ENCODE measurements at regions not wholly inside any gene's neighbourhood (a gene's known extent, or its start where the extent isn't known, plus 50 kb on each side); places are given as distances from the start of the nearest gene placed in this dataset.

- H3F3A ChIP-seq (ENCODE audit: insufficient read depth), result no peaks in the 10 kb centered on the region
- TF ChIP-seq EZH2phosphoT487 (IDR thresholded peaks at IDR 0.05; ENCODE audit: insufficient read depth, low read depth), result no peak
- no peak for TF ChIP-seq EZH2 (IDR thresholded peaks at IDR 0.05; ENCODE audit: insufficient read depth, poor library complexity, severe bottlenecking)
- in situ Hi-C loops (cut with MboI), result no loop called here
- no peaks in the 10 kb centered on the region for H3K9me2 ChIP-seq (ENCODE audit: insufficient read depth)
- no peaks in the 10 kb centered on the region for H3K79me2 ChIP-seq (ENCODE audit: insufficient read depth)
- no peaks in the 10 kb centered on the region for H3K4me1 ChIP-seq (ENCODE audit: insufficient read depth)
- no peak overlapping the region for H3K4me2 ChIP-seq (ENCODE audit: unreplicated experiment)
- H3K9me3 ChIP-seq (ENCODE audit: low read depth), result no peaks in the 10 kb centered on the region
- no peak for DNase-seq
- no peak overlapping the region for H3K27ac ChIP-seq
- no peak overlapping the region for H2AFZ ChIP-seq
- no peaks in the 10 kb centered on the region for H3K27me3 ChIP-seq (replicated peaks; ENCODE audit: insufficient read depth)
- H3K36me3 ChIP-seq (ENCODE audit: low read depth), result no peaks in the 10 kb centered on the region
- no peak overlapping the region for H3K9ac ChIP-seq
- H3K4me3 ChIP-seq, result no peak overlapping the region
- 12 to 18% methylated on average over 2 of the region's 2 CpGs for WGBS, 2 experiments (ENCODE audit: low coverage in 1 of 2, low lambda C conversion rate in 2 of 2, missing lambda C conversion rate in 2 of 2)
- no peaks in the 10 kb centered on the region for H4K20me1 ChIP-seq (ENCODE audit: insufficient read depth)
Measured at GRCh38 chr16:35319536-35320192, 1860.3 kb downstream of the TP53TG3F start.

- no peaks in the 10 kb centered on the region for H3F3A ChIP-seq (ENCODE audit: insufficient read depth)
- no peaks in the 10 kb centered on the region for H3K79me2 ChIP-seq (ENCODE audit: insufficient read depth)
- 30 to 35% methylated on average over 3 of the region's 3 CpGs for whole genome bisulfite sequencing, 2 experiments (ENCODE audit: low coverage in 1 of 2, low lambda C conversion rate in 2 of 2, missing lambda C conversion rate in 2 of 2)
- DNase-seq, result no peak
- no peaks in the 10 kb centered on the region for H3K9me3 ChIP-seq (ENCODE audit: low read depth)
- H3K4me1 ChIP-seq (ENCODE audit: insufficient read depth), result no peaks in the 10 kb centered on the region
- H4K20me1 ChIP-seq (ENCODE audit: insufficient read depth), result no peaks in the 10 kb centered on the region
- H2AFZ ChIP-seq, result no peak overlapping the region
- H3K4me2 ChIP-seq (ENCODE audit: unreplicated experiment), result no peak overlapping the region
- no peaks in the 10 kb centered on the region for H3K36me3 ChIP-seq (ENCODE audit: low read depth)
- H3K4me3 ChIP-seq, result no peak overlapping the region
- H3K27me3 ChIP-seq (replicated peaks; ENCODE audit: insufficient read depth), result no peaks in the 10 kb centered on the region
- no peak for TF ChIP-seq EZH2 (IDR thresholded peaks at IDR 0.05; ENCODE audit: insufficient read depth, poor library complexity, severe bottlenecking)
- TF ChIP-seq EZH2phosphoT487 (IDR thresholded peaks at IDR 0.05; ENCODE audit: insufficient read depth, low read depth), result no peak
- in situ Hi-C loops (cut with MboI), result no loop called here
- H3K27ac ChIP-seq, result no peak overlapping the region
- no peaks in the 10 kb centered on the region for H3K9me2 ChIP-seq (ENCODE audit: insufficient read depth)
- no peak overlapping the region for H3K9ac ChIP-seq
Measured at GRCh38 chr16:35325936-35326335, 1866.5 kb downstream of the TP53TG3F start.

GRCh38 chr16:35339337-35339736 is 1879.9 kb downstream of the TP53TG3F start:
- Histone ChIP-seq H4K20me1 (ENCODE audit: insufficient read depth) (no peaks in the 10 kb centered on the region), H3K36me3 (ENCODE audit: low read depth) (no peaks in the 10 kb centered on the region), H3K9ac (no peak overlapping the region), H2AFZ (no peak overlapping the region), H3K9me3 (ENCODE audit: low read depth) (no peaks in the 10 kb centered on the region), H3K79me2 (ENCODE audit: insufficient read depth) (no peaks in the 10 kb centered on the region), H3K9me2 (ENCODE audit: insufficient read depth) (no peaks in the 10 kb centered on the region), H3K4me3 (no peak overlapping the region), H3K27me3 (replicated peaks; ENCODE audit: insufficient read depth) (no peaks in the 10 kb centered on the region), H3K4me2 (ENCODE audit: unreplicated experiment) (no peak overlapping the region), H3K27ac (no peak overlapping the region), H3K4me1 (ENCODE audit: insufficient read depth) (no peaks in the 10 kb centered on the region), H3F3A (ENCODE audit: insufficient read depth) (no peaks in the 10 kb centered on the region)
- DNase-seq, result peak; percentile 1
- TF ChIP-seq EZH2 (IDR thresholded peaks at IDR 0.05; ENCODE audit: insufficient read depth, poor library complexity, severe bottlenecking) (no peak), EZH2phosphoT487 (IDR thresholded peaks at IDR 0.05; ENCODE audit: insufficient read depth, low read depth) (no peak)
- in situ Hi-C loops (cut with MboI), result no loop called here

GRCh38 chr16:35342012-35342411 is 1882.6 kb downstream of the TP53TG3F start:
- Histone ChIP-seq H3F3A (ENCODE audit: insufficient read depth) (no peaks in the 10 kb centered on the region), H3K79me2 (ENCODE audit: insufficient read depth) (no peaks in the 10 kb centered on the region)
- 1 to 5% methylated on average over 4 of the region's 4 CpGs for WGBS, 2 experiments (ENCODE audit: low coverage in 1 of 2, low lambda C conversion rate in 2 of 2, missing lambda C conversion rate in 2 of 2)

More at GRCh38 chr16:35342012-35342411, 1882.6 kb downstream of the TP53TG3F start:
- in situ Hi-C loops (cut with MboI), result no loop called here
- Histone ChIP-seq H3K9me3 (ENCODE audit: low read depth) (peaks cover 3% of the 10 kb centered on the region), H4K20me1 (ENCODE audit: insufficient read depth) (no peaks in the 10 kb centered on the region), H3K9ac (no peak overlapping the region), H3K4me1 (ENCODE audit: insufficient read depth) (no peaks in the 10 kb centered on the region), H3K4me3 (no peak overlapping the region), H3K27me3 (replicated peaks; ENCODE audit: insufficient read depth) (no peaks in the 10 kb centered on the region), H3K36me3 (ENCODE audit: low read depth) (no peaks in the 10 kb centered on the region), H2AFZ (no peak overlapping the region), H3K27ac (no peak overlapping the region), H3K4me2 (ENCODE audit: unreplicated experiment) (no peak overlapping the region), H3K9me2 (ENCODE audit: insufficient read depth) (no peaks in the 10 kb centered on the region)
- DNase-seq, result no peak
- TF ChIP-seq EZH2 (IDR thresholded peaks at IDR 0.05; ENCODE audit: insufficient read depth, poor library complexity, severe bottlenecking), result no peak
- no peak for TF ChIP-seq EZH2phosphoT487 (IDR thresholded peaks at IDR 0.05; ENCODE audit: insufficient read depth, low read depth)

All from GM23248 (cell line).